Esophagus squamous epithelium (tissue), 5 donors: ENCODE measurements at regions not wholly inside any gene's neighbourhood (a gene's known extent, or its start where the extent isn't known, plus 50 kb on each side); places are given as distances from the start of the nearest gene placed in this dataset.

Source experiments
- DNase-seq: peaks from one replicate; lab custom pipeline; 2025; lab: John Stamatoyannopoulos, UW
- H3K27ac ChIP-seq, 4 donors: fragments of 200-600 bp; sonication (generic); one replicate each; pipeline ENCODE4 v1.5.1; 2016 to 2019; ENCODE audit warnings: mild to moderate bottlenecking in 1 of 4
- H3K27me3 ChIP-seq, 4 donors: fragments of 200-600 bp; sonication (generic); 1 replicate in 3 of 4; 2 replicates in 1 of 4; pipeline versions ENCODE4 v1.5.1 to v1.6.0; 2017 to 2021; ENCODE audit warnings: antibody characterized with exemption in 1 of 4
- H3K36me3 ChIP-seq, 3 donors: fragments of 200-600 bp; sonication (generic); one replicate each; pipeline ENCODE4 v1.5.1; 2016 to 2019
- H3K4me1 ChIP-seq, 3 donors: fragments of 200-600 bp; sonication (generic); one replicate each; pipeline ENCODE4 v1.5.1; 2017 to 2019
- H3K4me3 ChIP-seq, 4 donors: fragments of 200-600 bp; sonication (generic); 1 replicate in 3 of 4; 2 replicates in 1 of 4; pipeline ENCODE4 v1.5.1; 2016 to 2019; ENCODE audit warnings: mild to moderate bottlenecking in 2 of 4, moderate library complexity in 1 of 4
- H3K9me3 ChIP-seq, 3 donors: fragments of 200-600 bp; sonication (generic); one replicate each; pipeline ENCODE4 v1.5.1; 2016 to 2019
- POLR2A ChIP-seq, 4 donors: fragments of 450-650 bp; IDR thresholded peaks; one replicate each; pipeline ENCODE4 v1.6.1; 2017; ENCODE audit warnings: antibody characterized with exemption in 4 of 4, mild to moderate bottlenecking in 4 of 4, moderate library complexity in 3 of 4
- WGBS, 2 donors: methylation state at CpG; one replicate each; pipeline ENCODE4 v1.1.5; 2018; 5-methylcytosine and 5-hydroxymethylcytosine counted together
- intact Hi-C: fragments of 100-400 bp; cut with DNase I; formaldehyde crosslinking; loops from one replicate; pipeline ENCODE4 v1.15.0; 2022
- TF ChIP-seq, protein P1 (sequence below), 6 experiments: fragments of 450-650 bp in 4 of 6; fragments of 200-600 bp in 2 of 6; sonication (generic) in 2 of 6; IDR thresholded peaks; one replicate each; pipeline ENCODE4 v1.5.1; 2016 to 2019; ENCODE audit warnings: antibody characterized with exemption in 6 of 6, mild to moderate bottlenecking in 4 of 6, moderate library complexity in 4 of 6
- donor health status: DM: yes; HTN: yes; CAD: no.

- 50 to 57% methylated on average over 8 of the region's 8 CpGs for WGBS, 2 donors
- no peaks in the 10 kb centered on the region for H3K9me3 ChIP-seq
- intact Hi-C loops: no loop called here
- TF ChIP-seq, protein P1, sequence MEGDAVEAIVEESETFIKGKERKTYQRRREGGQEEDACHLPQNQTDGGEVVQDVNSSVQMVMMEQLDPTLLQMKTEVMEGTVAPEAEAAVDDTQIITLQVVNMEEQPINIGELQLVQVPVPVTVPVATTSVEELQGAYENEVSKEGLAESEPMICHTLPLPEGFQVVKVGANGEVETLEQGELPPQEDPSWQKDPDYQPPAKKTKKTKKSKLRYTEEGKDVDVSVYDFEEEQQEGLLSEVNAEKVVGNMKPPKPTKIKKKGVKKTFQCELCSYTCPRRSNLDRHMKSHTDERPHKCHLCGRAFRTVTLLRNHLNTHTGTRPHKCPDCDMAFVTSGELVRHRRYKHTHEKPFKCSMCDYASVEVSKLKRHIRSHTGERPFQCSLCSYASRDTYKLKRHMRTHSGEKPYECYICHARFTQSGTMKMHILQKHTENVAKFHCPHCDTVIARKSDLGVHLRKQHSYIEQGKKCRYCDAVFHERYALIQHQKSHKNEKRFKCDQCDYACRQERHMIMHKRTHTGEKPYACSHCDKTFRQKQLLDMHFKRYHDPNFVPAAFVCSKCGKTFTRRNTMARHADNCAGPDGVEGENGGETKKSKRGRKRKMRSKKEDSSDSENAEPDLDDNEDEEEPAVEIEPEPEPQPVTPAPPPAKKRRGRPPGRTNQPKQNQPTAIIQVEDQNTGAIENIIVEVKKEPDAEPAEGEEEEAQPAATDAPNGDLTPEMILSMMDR (IDR thresholded peaks at IDR 0.05): no peak
- TF ChIP-seq POLR2A (IDR thresholded peaks at IDR 0.05): no peak
- H3K27me3 ChIP-seq: peaks cover 0 to 42% (median 0%) of the 10 kb centered on the region in 4 donors
- H3K4me3 ChIP-seq: no peak overlapping the region
- H3K27ac ChIP-seq: no peak overlapping the region
- no peak for DNase-seq
- H3K36me3 ChIP-seq: no peaks in the 10 kb centered on the region
- H3K4me1 ChIP-seq: no peaks in the 10 kb centered on the region
Measured at GRCh38 chr13:29957320-29957719, 106.9 kb upstream of the UBL3 start.

GRCh38 chr13:29956853-29957252, 106.4 kb upstream of the UBL3 start:
- WGBS, 2 donors: 29 to 33% methylated on average over 4 of the region's 4 CpGs
- TF ChIP-seq, protein P1 (IDR thresholded peaks at IDR 0.05): no peak
- TF ChIP-seq POLR2A (IDR thresholded peaks at IDR 0.05): no peak

GRCh38 chr13:29955137-29955650, 104.8 kb upstream of the UBL3 start:
- TF ChIP-seq, protein P1 (IDR thresholded peaks at IDR 0.05): no peak
- TF ChIP-seq POLR2A (IDR thresholded peaks at IDR 0.05): no peak
- intact Hi-C loops: no loop called here
- 80 to 92% methylated on average over 1 to 2 of the region's 2 CpGs for WGBS, 2 donors
- Histone ChIP-seq H3K4me1 (no peaks in the 10 kb centered on the region), H3K4me3 (no peak overlapping the region), H3K27me3 (peaks cover 0 to 43% (median 0%) of the 10 kb centered on the region in 4 donors), H3K36me3 (no peaks in the 10 kb centered on the region), H3K27ac (no peak overlapping the region), H3K9me3 (no peaks in the 10 kb centered on the region)
- no peak for DNase-seq

More at GRCh38 chr13:29956853-29957252, 106.4 kb upstream of the UBL3 start:
- no peak overlapping the region for H3K27ac ChIP-seq
- intact Hi-C loops: no loop called here
- H3K4me1 ChIP-seq: no peaks in the 10 kb centered on the region
- no peak for DNase-seq
- no peak overlapping the region for H3K4me3 ChIP-seq
- H3K36me3 ChIP-seq: no peaks in the 10 kb centered on the region
- peaks cover 0 to 46% (median 0%) of the 10 kb centered on the region in 4 donors for H3K27me3 ChIP-seq
- no peaks in the 10 kb centered on the region for H3K9me3 ChIP-seq

- H3K27ac ChIP-seq: no peak overlapping the region
- TF ChIP-seq POLR2A (IDR thresholded peaks at IDR 0.05): no peak
- TF ChIP-seq, protein P1 (IDR thresholded peaks at IDR 0.05): no peak
- intact Hi-C loops: no loop called here
- H3K4me3 ChIP-seq: no peak overlapping the region
- peaks cover 0 to 49% (median 0%) of the 10 kb centered on the region in 4 donors for H3K27me3 ChIP-seq
- H3K36me3 ChIP-seq: no peaks in the 10 kb centered on the region
- H3K4me1 ChIP-seq: no peaks in the 10 kb centered on the region
- DNase-seq: no peak
- 57 to 78% methylated on average over 16 to 22 of the region's 23 CpGs for WGBS, 2 donors
- no peaks in the 10 kb centered on the region for H3K9me3 ChIP-seq
Measured at GRCh38 chr13:29954082-29955028, 103.9 kb upstream of the UBL3 start.

DNA sequence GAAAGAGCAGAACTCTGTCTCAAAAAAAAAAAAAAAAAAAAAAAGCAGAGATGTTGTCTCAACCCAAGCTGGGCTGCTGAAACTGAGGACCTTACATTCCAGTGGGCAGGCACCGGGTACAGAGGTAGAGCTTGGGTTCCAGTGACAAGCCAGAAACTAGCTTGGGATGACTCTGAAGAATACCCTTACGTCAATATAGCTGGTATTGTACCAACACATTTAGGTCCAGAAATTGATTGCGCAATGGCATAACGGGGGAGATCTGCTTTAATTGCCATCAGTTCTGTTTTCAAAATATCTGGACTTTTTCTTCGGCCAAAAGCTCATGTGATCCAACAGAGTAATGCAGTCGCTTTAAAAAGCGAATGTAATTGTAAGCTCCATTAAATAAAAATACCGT, 103.1 kb upstream of the UBL3 start:
- no peaks in the 10 kb centered on the region for H3K36me3 ChIP-seq
- TF ChIP-seq, protein P1 (IDR thresholded peaks at IDR 0.05): no peak
- no peak for TF ChIP-seq POLR2A (IDR thresholded peaks at IDR 0.05)
- intact Hi-C loops: no loop called here
- H3K4me1 ChIP-seq: peaks cover 0 to 7% (median 4%) of the 10 kb centered on the region in 3 donors
- no peak overlapping the region for H3K27ac ChIP-seq
- DNase-seq: no peak
- no peaks in the 10 kb centered on the region for H3K9me3 ChIP-seq
- no peak overlapping the region for H3K4me3 ChIP-seq
- peaks cover 0 to 49% (median 0%) of the 10 kb centered on the region in 4 donors for H3K27me3 ChIP-seq
- 72 to 87% methylated on average over 8 of the region's 8 CpGs for WGBS, 2 donors
